Uterus (tissue), 3 donors: ENCODE measurements at regions not wholly inside any gene's neighbourhood (a gene's known extent, or its start where the extent isn't known, plus 50 kb on each side); places are given as distances from the start of the nearest gene placed in this dataset.

Experiments
- DNase-seq, 2 donors: peaks; one replicate each; pipeline ENCODE4 v3.0.0-alpha.2; 2019 to 2020
- H3K27ac ChIP-seq, 2 donors: fragments of 200-600 bp; sonication (generic); 1 replicate in 1 of 2; 2 replicates in 1 of 2; pipeline ENCODE4 v1.5.1; 2016 to 2018
- H3K27me3 ChIP-seq, 2 donors: fragments of 200-600 bp; sonication (generic); one replicate each; pipeline ENCODE4 v1.5.1; 2018 to 2019; ENCODE audit warnings: control low read depth in 1 of 2
- H3K36me3 ChIP-seq, 2 donors: fragments of 200-600 bp; sonication (generic); one replicate each; pipeline ENCODE4 v1.5.1; 2019; ENCODE audit warnings: control low read depth in 1 of 2
- H3K4me1 ChIP-seq, 2 donors: fragments of 200-600 bp; sonication (generic); one replicate each; pipeline ENCODE4 v1.5.1; 2018 to 2019; ENCODE audit warnings: control low read depth in 1 of 2
- H3K4me3 ChIP-seq, 2 donors: fragments of 200-600 bp; sonication (generic); 1 replicate in 1 of 2; 2 replicates in 1 of 2; pipeline ENCODE4 v1.5.1; 2018 to 2019; ENCODE audit warnings: mild to moderate bottlenecking in 1 of 2
- H3K9me3 ChIP-seq, 2 donors: fragments of 200-600 bp; sonication (generic); one replicate each; pipeline ENCODE4 v1.5.1; 2019; ENCODE audit warnings: control low read depth in 1 of 2
- CTCF ChIP-seq, 4 experiments: fragments of 200-600 bp in 2 of 4; fragments of 450-650 bp in 2 of 4; sonication (generic) in 2 of 4; IDR thresholded peaks; one replicate each; pipeline ENCODE4 v1.5.1; 2016 to 2019; ENCODE audit warnings: antibody characterized with exemption in 4 of 4, mild to moderate bottlenecking in 2 of 4, moderate library complexity in 1 of 4
- POLR2A ChIP-seq, 2 donors: fragments of 450-650 bp; IDR thresholded peaks; one replicate each; pipeline ENCODE4 v1.6.1; 2016; ENCODE audit warnings: antibody characterized with exemption in 2 of 2, mild to moderate bottlenecking in 1 of 2, moderate library complexity in 1 of 2
- intact Hi-C: fragments of 100-400 bp; cut with DNase I; formaldehyde crosslinking; loops from one replicate; pipeline ENCODE4 v1.15.1; 2023; ENCODE audit warnings: low total_unique reads
- donor health status: DM: yes; HTN: yes; CAD: no.

- no peak for DNase-seq
- no peaks in the 10 kb centered on the region for H3K4me1 ChIP-seq
- H3K36me3 ChIP-seq: no peaks in the 10 kb centered on the region
- H3K27me3 ChIP-seq: no peaks in the 10 kb centered on the region
- peaks cover 0 to under 1% of the 10 kb centered on the region in 2 donors for H3K9me3 ChIP-seq
- intact Hi-C loops: no loop called here
- no peak for TF ChIP-seq POLR2A (IDR thresholded peaks at IDR 0.05)
- no peak for TF ChIP-seq CTCF (IDR thresholded peaks at IDR 0.05)
- no peak overlapping the region for H3K27ac ChIP-seq
- no peak overlapping the region for H3K4me3 ChIP-seq
Measured at GRCh38 chr15:66876421-66876730, 174.3 kb downstream of the SMAD6 start.

GRCh38 chr15:66876731-66877476, 174.9 kb downstream of the SMAD6 start:
- DNase-seq: no peak
- intact Hi-C loops: no loop called here
- Histone ChIP-seq H3K36me3 (no peaks in the 10 kb centered on the region), H3K27me3 (no peaks in the 10 kb centered on the region), H3K27ac (no peak overlapping the region), H3K9me3 (no peaks in the 10 kb centered on the region), H3K4me3 (no peak overlapping the region), H3K4me1 (no peaks in the 10 kb centered on the region)
- TF ChIP-seq CTCF (IDR thresholded peaks at IDR 0.05) (no peak), POLR2A (IDR thresholded peaks at IDR 0.05) (no peak)

- no peak for TF ChIP-seq POLR2A (IDR thresholded peaks at IDR 0.05)
- no peak for TF ChIP-seq CTCF (IDR thresholded peaks at IDR 0.05)
- no peaks in the 10 kb centered on the region for H3K27me3 ChIP-seq
- intact Hi-C loops: no loop called here
- peaks cover 0 to under 1% of the 10 kb centered on the region in 2 donors for H3K4me1 ChIP-seq
- no peak for DNase-seq
- H3K4me3 ChIP-seq: no peak overlapping the region
- peak overlapping the region in 1 of 2 donors; percentile 47 for H3K27ac ChIP-seq
- H3K9me3 ChIP-seq: no peaks in the 10 kb centered on the region
- no peaks in the 10 kb centered on the region for H3K36me3 ChIP-seq
Measured at GRCh38 chr15:66877477-66878271, 175.6 kb downstream of the SMAD6 start.

GRCh38 chr15:66878761-66879160, 176.7 kb downstream of the SMAD6 start:
- TF ChIP-seq CTCF (IDR thresholded peaks at IDR 0.05): no peak
- DNase-seq: no peak
- peaks cover 2 to 4% of the 10 kb centered on the region in 2 donors for H3K4me1 ChIP-seq
- no peaks in the 10 kb centered on the region for H3K27me3 ChIP-seq
- H3K36me3 ChIP-seq: no peaks in the 10 kb centered on the region
- no peak overlapping the region for H3K27ac ChIP-seq
- no peaks in the 10 kb centered on the region for H3K9me3 ChIP-seq
- no peak overlapping the region for H3K4me3 ChIP-seq
- intact Hi-C loops: no loop called here
